ENCODE measurements at regions not wholly inside any gene's neighbourhood (a gene's known extent, or its start where the extent isn't known, plus 50 kb on each side); places are given as distances from the start of the nearest gene placed in this dataset.
"Not testable (repeated sequence)": the region's sequence is repeated elsewhere in the genome, so short reads cannot be mapped to it uniquely, and the experiment has no call there.

DNA sequence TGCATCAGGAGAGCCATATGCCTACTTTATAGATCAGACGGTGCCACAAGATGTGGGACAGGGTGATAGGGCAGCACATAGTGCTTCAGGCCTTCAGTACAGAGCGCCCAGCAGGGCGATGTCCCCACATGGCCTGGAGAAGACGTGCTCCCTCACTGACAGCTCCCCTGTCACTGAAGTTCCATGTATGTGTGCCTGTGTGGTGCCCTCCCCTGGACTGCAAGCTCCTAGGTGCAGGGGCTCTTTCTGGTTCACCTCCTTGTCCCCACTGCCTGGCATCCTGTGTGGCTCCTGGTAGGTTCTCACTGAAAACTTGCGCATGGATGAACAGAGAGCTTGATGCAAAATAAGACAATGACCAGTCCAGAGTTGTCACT lies 233.1 kb downstream of the GADD45G start:
- no peak for DNase-seq (ENCODE audit: low read depth, low spot score)

DNA sequence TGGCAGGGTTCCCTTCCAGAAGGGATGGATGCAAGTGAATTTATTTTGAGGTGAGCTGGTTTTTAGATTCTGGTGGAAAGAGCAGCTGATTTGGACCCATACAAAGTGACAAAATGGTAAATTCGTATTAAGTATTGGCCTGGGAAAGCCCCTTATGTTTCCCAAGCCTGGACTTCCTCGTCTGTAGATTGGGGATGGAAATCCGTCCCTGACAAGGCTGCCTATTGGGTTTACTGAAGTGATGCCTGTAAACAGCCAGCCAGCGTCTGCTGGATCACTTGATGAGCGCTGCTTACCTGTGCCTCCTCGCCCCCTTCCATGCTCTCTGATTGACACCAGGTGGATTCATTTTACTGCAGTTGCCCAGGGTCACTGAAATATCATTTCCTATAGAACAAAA lies 233.8 kb downstream of the GADD45G start:
- DNase-seq (ENCODE audit: low read depth, low spot score), result no peak

DNA sequence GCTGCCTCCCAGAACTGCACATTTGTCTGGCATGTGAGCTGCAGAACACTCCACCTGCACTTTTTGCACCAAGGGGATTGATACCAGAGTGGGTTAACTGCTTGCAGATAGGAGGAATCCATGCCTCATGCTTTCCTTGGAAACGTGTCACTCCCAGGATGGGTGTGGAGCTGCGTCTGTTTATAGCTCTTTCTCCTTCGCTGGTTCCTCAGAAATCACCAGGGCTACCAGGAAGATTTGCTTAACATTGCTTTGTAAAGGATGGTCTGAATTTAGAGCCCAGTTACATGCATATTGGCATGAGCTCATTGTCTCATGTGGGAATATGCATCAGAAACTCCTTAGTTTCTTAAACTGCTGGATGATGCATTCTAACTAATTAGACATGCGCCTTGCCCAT lies 234.6 kb downstream of the GADD45G start:
- DNase-seq (ENCODE audit: low read depth, low spot score), result no peak

DNA sequence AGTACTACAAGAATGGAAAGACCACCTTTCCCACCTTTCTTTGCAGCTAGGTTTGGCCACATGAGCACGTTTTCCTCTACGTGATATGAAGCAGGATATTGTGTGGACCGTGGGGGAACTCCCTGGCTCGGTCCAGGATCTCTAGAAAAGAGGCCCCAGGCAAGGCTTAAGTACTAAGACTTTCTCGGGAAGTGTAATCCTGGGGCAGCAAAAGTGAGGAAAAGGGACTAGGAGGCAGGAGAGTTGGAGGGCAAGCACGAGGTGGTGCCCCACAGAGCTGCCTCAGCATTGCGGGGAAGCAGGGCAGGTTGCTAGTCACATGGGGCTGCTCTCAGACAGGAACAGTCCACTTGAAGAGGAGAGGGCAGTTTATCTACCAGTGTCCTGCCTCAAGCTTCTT lies 235.1 kb downstream of the GADD45G start:
- DNase-seq (ENCODE audit: low read depth, low spot score), result no peak

DNA sequence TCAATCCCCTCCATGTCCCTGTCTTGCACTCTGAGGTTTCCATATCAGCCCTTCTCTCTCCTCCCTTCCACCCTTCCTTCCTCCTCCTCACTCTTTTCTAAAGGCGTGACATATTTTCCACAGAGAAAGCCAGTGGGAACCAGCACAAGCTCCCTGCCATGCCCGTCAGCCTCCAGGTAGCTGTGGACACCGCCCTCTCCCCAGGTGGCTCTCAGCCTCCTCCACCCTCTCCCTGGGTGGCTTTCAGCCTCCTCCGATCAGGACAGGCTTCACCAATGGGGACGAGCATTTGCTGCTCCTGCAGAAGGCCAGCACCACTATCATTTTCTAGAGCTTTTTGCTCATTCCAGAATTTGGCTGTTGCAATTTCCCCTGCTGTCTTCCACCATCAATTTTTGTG lies 236.6 kb downstream of the GADD45G start:
- DNase-seq (ENCODE audit: low read depth, low spot score), result no peak

DNA sequence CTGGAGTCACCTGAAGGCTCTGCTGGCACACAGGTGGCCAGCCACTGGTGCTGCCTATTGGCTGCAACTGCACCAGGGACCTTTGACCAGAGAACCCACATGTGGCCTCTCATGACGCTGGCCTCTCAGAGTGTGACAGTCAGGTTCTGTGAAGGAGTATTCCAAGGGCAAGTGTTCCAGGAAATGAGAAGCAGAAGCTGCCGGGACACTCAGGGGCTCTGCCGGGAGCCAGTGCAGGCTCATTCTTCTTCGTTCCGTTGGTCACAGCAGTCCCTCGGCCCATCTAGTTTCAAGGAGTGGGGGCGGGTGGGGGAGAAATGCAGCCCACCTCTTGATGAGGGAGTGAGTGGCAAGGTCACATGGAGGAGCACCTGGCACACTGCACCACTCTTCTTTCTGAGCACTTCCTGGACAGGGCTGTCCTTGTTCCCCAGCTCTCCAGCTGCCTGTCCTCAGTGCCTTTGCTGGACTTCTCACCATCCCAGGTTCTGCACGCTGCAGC lies 237.5 kb downstream of the GADD45G start:
- no peak for DNase-seq (ENCODE audit: low read depth, low spot score)

DNA sequence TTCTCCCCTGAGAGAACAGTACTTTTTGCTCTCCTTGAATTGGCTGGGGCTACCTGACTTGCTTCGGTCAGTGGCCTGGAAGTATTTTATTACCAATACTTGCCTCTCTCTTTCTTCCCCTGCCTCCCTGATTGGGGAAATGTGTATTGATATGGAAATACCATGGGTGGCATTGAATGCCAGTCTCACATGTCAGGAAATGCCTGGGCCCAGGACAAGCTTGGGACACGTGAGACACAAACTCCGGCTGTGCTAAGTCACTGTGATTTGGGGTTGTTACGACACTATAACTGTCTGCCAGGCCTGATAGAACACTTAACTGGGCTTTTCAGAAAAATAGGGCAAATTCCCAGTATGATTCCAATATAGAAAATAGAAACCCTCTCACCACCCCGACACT lies 238.3 kb downstream of the GADD45G start:
- no peak for DNase-seq (ENCODE audit: low read depth, low spot score)

DNA sequence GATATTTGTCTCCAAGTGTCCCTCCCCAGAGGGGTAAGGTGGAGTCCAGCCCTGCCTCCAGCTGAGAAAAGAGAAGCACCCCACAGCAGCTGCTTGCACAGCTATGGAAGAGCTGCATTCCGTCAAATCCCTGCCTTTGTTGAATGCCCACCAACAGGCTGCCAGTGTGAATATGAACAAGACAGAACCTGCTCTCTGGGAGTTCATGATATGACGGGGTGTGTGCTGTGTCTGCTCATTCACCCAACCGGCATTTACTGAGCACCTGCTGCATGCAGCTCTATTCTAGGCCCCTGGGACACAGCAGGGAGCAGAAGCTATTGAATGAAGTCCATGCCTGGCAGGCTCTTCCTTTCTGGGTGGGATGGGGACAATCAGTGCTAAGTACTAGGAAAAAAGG lies 238.8 kb downstream of the GADD45G start:
- no peak for DNase-seq (ENCODE audit: low read depth, low spot score)

DNA sequence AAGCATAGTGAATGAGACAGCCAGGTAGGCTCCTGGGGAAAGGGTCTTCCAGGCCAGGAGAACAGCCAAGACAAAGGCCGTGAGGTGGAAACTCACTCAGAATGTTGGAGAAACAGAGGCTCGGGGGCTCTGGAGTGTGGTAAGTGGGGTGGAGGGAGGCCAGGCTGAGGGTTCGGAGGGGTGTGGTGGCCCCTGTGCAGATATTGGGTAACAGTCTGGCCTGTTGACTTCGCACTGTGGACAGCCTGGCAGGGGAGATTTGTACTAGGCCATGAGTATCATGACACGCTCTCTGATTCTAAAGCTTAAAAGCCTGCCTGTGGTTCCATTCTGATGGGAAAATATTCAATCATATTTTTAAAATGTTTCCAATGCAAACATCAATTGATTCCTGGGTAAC lies 239.3 kb downstream of the GADD45G start:
- DNase-seq (ENCODE audit: low read depth, low spot score), result no peak

DNA sequence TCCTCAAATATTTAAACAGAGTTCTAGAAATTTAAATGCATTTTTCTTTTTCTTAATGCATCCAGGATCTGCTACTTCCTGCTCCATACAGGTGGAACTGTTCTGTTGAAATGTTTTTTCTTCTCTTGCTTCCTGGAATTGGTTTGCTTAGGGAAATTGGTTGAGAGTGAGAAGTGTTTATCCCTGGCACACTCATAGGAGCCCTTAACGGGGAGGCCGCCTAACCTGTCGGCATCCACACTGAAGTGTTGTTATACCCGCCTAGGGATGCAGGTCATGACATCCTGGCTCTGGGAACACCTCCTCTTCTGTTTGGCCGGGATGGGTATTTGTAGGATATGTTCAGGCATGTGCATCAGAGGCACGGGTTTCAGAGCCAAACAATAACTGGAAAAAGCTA lies 239.7 kb downstream of the GADD45G start:
- no peak for DNase-seq (ENCODE audit: low read depth, low spot score)

DNA sequence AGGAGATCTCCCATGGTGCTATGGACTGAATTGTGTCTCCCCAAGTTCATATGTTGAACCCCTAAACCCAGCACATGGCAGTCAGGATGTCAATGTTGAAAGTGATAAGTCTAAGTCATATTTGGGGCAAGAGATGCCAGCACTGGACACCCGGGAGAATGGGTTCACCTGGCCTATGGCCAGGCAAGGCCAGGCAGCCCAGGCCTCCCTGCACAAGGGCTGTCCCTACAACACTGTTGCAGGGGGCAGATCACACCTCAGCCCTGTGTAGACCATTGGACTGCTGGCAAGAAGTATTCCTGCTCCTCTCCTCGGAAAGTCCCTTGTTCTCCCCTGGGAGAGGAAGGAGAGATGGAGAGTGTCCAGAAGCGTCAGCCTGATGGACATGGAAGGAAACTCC lies 240.5 kb downstream of the GADD45G start:
- DNase-seq (ENCODE audit: low read depth, low spot score), result no peak

DNA sequence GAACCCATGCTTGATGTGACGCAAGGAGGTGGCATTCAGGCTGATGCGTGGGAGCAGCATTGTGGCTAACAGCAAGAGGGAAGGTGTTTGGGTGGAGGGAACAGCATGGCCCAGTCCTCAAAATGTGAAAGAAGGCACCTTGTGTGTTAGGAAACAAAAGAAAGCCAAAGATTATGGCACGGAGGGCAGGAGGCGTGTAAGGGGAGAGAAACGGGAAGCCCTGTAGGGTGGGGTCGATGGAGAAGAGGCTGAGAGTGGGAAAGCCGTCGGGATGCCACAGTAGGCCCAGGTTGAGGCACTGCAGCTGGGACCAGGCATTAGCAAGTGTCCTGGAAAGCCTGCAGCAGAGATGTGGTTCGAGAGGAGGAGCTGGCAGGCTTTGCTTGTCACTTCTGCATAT lies 241.1 kb downstream of the GADD45G start:
- no peak for DNase-seq (ENCODE audit: low read depth, low spot score)

DNA sequence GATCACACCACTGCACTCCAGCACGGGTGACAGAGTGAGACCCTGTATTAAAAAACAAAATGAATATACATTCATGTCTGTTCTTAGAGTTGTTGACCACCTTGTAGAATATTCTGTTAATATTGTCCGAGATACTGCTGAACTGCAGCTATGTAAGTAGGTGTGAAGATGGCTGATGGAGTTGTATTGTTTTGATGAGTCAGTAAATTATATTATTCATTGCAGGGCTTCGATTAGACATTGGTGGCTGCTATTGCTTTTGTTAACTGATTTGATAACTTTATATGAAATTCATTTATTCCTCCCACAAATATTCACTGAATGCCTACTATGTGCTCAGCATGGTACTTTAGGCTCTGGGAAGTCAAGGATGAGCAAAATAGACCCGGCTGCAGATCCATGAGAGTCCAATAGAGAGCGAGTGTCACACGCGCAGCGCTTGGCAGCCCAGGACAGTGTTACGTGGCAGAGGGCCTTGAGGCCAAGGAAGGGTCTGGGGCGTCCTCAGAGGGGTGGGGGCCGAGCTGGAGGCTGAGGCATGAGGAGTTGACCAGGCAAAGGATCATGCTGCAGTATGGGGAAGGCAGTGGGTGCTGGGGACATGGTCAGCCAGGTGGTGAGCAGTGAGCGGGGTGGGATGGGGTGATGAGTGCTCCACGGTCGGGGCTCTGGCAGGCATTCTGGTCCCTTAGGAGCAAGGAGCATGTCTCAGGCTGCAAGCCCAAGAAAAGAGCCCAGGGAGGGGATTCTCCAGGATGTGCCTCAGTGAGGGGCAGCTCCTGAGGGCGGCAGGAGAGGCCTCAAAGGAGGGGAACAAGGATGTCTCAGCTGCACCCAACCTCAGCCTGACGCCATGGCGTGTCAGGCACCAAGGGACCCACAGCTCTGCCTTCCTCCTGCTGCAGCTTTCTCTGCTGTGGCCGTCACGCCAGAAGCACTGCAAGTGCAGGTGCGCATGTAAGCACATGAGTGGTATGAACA lies 243.5 kb downstream of the GADD45G start:
- no peak for DNase-seq (ENCODE audit: low read depth, low spot score)

DNA sequence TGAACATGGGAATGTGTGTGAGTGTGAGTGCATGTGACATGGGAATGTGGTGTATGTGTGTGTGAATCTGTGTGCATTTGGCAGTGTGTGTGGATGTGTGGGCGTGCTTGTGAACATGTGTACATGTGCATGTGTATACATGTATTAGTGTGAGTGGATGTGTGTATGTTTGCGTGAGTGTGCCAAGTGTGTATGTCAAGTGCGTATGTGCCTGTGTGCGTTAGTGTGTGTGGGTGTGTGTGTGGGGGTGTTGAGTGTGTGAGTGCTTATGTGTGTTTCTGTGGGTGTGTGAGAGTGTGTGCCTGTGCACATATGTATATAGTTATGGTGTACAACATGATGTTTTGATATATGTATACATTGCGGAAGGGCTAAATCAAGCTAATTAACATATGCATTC lies 244.3 kb downstream of the GADD45G start:
- no peak for DNase-seq (ENCODE audit: low read depth, low spot score)

DNA sequence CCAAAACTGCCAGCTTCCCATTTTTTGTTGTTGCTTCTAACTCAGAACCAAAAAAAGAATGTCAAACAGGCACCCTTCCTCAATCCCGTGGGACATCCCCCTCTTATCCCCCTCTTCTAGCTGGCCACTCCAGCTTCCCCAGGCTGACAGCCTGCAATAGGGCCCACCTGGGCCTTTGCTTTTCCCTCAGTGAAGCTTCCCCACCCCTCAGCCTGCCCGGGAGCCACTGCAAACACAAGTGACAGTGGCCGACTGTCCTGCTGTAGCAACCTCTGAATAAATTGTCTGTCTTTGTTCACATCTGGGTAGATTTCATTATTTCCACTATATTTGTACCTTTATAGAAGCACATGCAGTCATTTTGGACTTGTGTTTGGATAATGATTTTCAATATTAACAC lies 245.3 kb downstream of the GADD45G start:
- DNase-seq (ENCODE audit: low read depth, low spot score), result no peak

DNA sequence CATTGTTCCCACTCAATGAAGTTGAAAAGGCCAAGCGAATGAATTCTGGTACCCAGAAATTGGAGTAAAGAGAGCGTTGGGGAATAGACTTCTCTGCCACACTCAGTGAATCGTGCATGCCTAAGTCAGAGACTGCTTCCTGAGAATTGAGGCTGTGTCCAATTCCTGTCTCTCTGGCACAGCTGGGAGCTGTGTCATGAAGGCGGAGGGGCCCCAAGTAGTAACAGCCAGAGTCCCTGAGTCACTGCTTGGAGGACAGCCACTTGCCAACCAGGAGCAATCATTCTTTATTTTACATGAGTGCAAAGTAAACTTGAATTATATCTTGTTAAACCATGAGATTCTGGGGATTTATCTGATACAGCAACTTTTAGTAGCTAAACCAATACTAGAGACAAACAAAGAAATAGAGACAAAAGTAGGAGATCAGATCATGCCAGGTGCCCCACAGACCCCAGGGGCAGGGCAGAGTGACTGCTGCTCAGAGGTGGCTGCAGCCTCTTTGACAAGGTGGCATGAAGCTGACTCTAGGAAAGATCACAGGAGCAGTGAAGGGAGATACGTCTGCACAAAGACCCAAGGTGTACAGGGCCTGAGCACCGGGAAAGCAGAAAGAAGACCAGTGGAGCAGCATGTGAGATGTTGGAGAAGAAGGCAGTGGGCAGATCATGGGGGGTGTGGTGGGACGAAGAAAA lies 246.0 kb downstream of the GADD45G start:
- DNase-seq (ENCODE audit: low read depth, low spot score), result no peak

DNA sequence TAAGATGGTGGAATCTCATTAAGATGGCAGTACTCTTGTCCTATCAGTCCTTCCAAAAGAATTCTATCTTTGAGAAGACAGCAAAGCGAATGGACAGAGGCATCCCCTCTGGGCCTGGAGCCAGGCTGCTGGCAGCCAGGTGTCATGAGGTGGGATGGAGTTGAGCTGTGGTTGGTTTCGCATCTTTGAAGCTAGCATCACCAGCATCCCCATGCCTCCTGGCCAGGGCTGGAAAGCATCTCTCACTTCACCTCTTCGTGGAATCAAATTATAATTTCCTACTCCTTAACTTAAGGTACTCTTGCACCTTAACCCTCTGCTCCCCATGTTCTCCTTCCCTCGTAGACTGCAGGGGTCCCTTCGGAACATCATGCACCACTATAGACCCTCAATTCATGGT lies 248.3 kb downstream of the GADD45G start:
- DNase-seq (ENCODE audit: low read depth, low spot score), result no peak

DNA sequence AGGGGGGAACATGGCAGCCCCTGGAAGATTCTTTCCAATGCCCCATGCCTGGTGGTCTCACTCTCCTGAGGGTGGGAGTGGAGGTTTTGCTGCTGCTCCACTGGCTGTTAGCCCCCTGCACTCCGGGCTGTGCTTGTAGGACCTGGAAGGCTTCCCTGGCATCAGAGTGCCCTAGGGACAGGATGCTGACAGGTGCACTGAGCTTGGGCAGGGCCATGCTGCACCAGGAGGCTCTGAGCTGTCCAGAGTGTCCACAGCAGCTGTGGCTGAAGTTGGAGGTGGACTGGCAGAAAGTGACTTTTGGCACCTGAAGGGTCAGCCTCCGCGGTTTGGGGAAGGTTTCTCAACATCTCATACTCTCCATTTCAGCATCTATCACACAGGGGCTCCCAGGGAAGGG lies 249.1 kb downstream of the GADD45G start:
- DNase-seq (ENCODE audit: low read depth, low spot score), result no peak

DNA sequence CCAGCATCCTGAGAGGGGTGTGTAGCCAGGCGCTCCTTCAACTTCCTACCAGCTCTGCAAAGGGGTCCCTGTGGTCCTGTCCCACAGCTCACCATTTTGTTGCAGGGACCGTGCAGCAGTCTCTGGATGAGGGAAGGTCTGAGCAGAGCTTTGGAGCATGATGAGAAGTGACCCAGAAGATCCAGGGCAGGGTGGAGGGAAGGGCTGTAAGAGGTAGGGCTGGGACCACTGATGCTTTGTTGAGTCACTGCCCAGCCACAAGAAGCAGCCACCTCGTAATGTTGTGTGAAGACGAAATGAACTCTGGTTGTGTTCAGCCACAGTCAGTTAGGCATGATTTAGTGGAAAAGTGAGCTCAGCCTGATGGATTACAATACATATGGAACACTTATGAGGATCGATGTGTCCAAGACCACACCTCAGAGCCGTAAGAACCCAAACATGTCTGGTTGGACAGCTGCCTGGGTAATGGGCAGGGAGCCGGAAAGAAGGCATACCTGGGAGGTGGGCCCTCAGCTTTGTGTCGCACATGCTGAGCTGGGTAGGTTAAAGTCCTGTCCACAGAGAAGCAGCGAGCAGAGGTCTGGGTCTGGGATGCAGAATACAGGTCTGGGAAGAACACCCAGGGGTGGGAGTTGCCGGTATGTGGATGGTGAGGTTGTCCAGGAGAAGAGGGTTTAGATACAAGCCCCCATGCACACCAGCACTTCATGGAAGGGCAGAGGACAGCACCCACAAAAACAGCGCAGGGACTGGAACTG lies 250.1 kb downstream of the GADD45G start:
- no peak for DNase-seq (ENCODE audit: low read depth, low spot score)

DNA sequence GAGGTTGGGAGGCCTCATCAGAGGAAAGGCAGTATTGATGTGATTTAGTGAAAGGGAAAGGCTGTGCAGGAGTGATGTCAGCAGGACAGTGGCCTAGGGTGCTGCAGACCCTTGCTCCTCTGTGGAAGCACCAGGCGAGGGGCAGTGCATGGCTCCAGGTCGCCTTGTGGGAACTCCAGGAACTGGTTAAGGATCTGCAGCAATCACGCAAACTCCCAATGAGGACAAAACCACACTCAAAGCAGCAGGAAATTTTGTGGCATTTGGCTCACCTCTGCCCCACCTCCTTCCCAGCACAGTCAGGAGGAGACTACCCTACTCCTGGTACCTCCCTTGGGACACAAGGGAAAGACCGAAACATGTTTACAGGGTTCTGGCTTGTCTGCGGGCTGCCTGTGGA lies 251.5 kb downstream of the GADD45G start:
- not testable (repeated sequence) for DNase-seq (ENCODE audit: low read depth, low spot score)

DNA sequence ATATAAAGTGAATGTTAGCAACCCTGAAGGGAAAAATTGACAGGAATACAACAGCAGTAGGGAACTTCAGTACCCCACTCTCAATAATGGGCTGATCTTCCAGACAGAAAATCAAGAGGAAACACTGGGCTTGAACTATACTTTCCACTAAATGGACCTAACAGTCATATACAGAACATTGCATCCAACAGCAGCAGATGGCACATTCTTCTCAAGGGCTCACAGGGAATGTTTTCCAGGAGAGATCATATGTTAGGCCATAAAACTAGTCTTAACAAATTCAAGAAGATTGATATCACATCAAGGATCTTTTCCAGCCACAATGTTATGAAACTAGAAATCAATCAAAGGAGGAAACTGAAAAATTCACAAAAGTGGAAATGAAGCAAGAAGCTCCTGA lies 252.1 kb downstream of the GADD45G start:
- DNase-seq (ENCODE audit: low read depth, low spot score), result not testable (repeated sequence)

DNA sequence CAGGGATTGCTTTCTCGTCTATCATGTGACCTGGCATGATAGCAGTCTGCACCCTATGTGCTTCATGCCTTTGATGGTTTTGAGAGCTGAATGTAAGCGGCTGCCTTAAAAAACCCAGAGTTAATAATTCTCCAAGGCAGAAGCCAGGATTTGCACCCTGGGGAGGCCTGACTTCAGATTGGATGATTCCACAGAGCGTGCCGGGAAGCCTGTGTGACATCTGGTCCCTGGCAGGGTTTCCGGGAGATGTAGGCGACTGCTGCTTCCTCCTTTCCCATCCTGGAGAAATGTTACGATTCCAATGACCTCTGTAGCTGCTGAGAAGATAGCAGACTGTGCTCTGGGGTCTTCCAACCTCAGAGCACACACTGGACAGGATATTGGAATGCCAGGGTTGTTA lies 255.0 kb downstream of the GADD45G start:
- DNase-seq (ENCODE audit: low read depth, low spot score), result not testable (repeated sequence)
